ENCODE measurements at regions not wholly inside any gene's neighbourhood (a gene's known extent, or its start where the extent isn't known, plus 50 kb on each side); places are given as distances from the start of the nearest gene placed in this dataset.

GRCh38 chr10:10786109-10787090 is 231.3 kb upstream of the CELF2 start:
- no peak for DNase-seq
- no peaks in the 10 kb centered on the region for H3K36me3 ChIP-seq
- peaks cover 1% of the 10 kb centered on the region for H3K4me1 ChIP-seq (ENCODE audit: insufficient read depth)
- no peak for TF ChIP-seq CTCF (IDR thresholded peaks at IDR 0.05)
- TF ChIP-seq POLR2A (IDR thresholded peaks at IDR 0.05) = no peak
- TF ChIP-seq EP300 (IDR thresholded peaks at IDR 0.05) = no peak
- no peak overlapping the region for H3K27ac ChIP-seq
- intact Hi-C loops (cut with DNase I) = no loop called here
- no peaks in the 10 kb centered on the region for H3K27me3 ChIP-seq
- H3K9me3 ChIP-seq = no peaks in the 10 kb centered on the region
- 74 to 84% (median 76%) methylated on average over 7 of the region's 7 CpGs for WGBS, 3 donors
- H3K4me3 ChIP-seq = no peak overlapping the region

GRCh38 chr10:10787586-10787985 is 230.1 kb upstream of the CELF2 start:
- H3K36me3 ChIP-seq = no peaks in the 10 kb centered on the region
- H3K27ac ChIP-seq = no peak overlapping the region
- 28 to 44% (median 38%) methylated on average over 4 of the region's 4 CpGs for WGBS, 3 donors
- no peak overlapping the region for H3K4me3 ChIP-seq
- H3K9me3 ChIP-seq = no peaks in the 10 kb centered on the region
- no peaks in the 10 kb centered on the region for H3K27me3 ChIP-seq
- TF ChIP-seq EP300 (IDR thresholded peaks at IDR 0.05) (no peak), POLR2A (IDR thresholded peaks at IDR 0.05) (no peak), CTCF (IDR thresholded peaks at IDR 0.05) (no peak)
- intact Hi-C loops (cut with DNase I) = no loop called here
- no peak for DNase-seq
- peaks cover 4% of the 10 kb centered on the region for H3K4me1 ChIP-seq (ENCODE audit: insufficient read depth)

- Histone ChIP-seq H3K27me3 (no peaks in the 10 kb centered on the region), H3K4me1 (ENCODE audit: insufficient read depth) (peaks cover 7% of the 10 kb centered on the region), H3K36me3 (no peaks in the 10 kb centered on the region), H3K27ac (no peak overlapping the region), H3K9me3 (no peaks in the 10 kb centered on the region), H3K4me3 (no peak overlapping the region)
- intact Hi-C loops (cut with DNase I) = no loop called here
- 75 to 78% (median 78%) methylated on average over 4 of the region's 4 CpGs for WGBS, 3 donors
- TF ChIP-seq EP300 (IDR thresholded peaks at IDR 0.05) (no peak), CTCF (IDR thresholded peaks at IDR 0.05) (no peak), POLR2A (IDR thresholded peaks at IDR 0.05) (no peak)
- DNase-seq = no peak
These were observed 228.9 kb upstream of the CELF2 start for GRCh38 chr10:10788761-10789160.

GRCh38 chr10:10791869-10792268 is 225.8 kb upstream of the CELF2 start:
- TF ChIP-seq EP300 (IDR thresholded peaks at IDR 0.05) = no peak
- TF ChIP-seq POLR2A (IDR thresholded peaks at IDR 0.05) = no peak
- TF ChIP-seq CTCF (IDR thresholded peaks at IDR 0.05) = no peak
- intact Hi-C loops (cut with DNase I) = no loop called here

More at GRCh38 chr10:10791869-10792268, 225.8 kb upstream of the CELF2 start:
- no peaks in the 10 kb centered on the region for H3K9me3 ChIP-seq
- no peaks in the 10 kb centered on the region for H3K36me3 ChIP-seq
- WGBS, 3 donors = 80 to 86% (median 84%) methylated on average over 3 of the region's 3 CpGs
- DNase-seq = no peak
- H3K4me1 ChIP-seq (ENCODE audit: insufficient read depth) = peaks cover 11% of the 10 kb centered on the region
- no peak overlapping the region for H3K27ac ChIP-seq
- H3K27me3 ChIP-seq = no peaks in the 10 kb centered on the region
- H3K4me3 ChIP-seq = no peak overlapping the region
